GM23248 (cell line): ENCODE measurements at regions not wholly inside any gene's neighbourhood (a gene's known extent, or its start where the extent isn't known, plus 50 kb on each side); places are given as distances from the start of the nearest gene placed in this dataset.
"Not testable (repeated sequence)": the region's sequence is repeated elsewhere in the genome, so short reads cannot be mapped to it uniquely, and the experiment has no call there.

Source experiments
- DNase-seq: peaks from one replicate; pipeline ENCODE4 v3.0.0-alpha.2; 2015
- H2AFZ ChIP-seq: fragments of 200-600 bp; sonication (generic); 2 replicates; pipeline ENCODE4 v1.6.1; 2016; ENCODE audit warnings: antibody characterized with exemption
- H3F3A ChIP-seq: fragments of 200-600 bp; sonication (generic); 2 replicates; pipeline ENCODE4 v1.6.1; 2016; ENCODE audit warnings: mild to moderate bottlenecking, antibody characterized with exemption, mixed run types; ENCODE audit not compliant: insufficient read depth
- H3K27ac ChIP-seq: fragments of 200-600 bp; sonication (generic); 2 replicates; pipeline ENCODE4 v1.5.1; 2016; ENCODE audit warnings: mild to moderate bottlenecking
- H3K27me3 ChIP-seq: fragments of 200-600 bp; sonication (generic); replicated peaks from 2 replicates; pipeline ENCODE4 v1.6.1; 2016; ENCODE audit warnings: mild to moderate bottlenecking; ENCODE audit not compliant: insufficient read depth
- H3K36me3 ChIP-seq: fragments of 200-600 bp; sonication (generic); 2 replicates; pipeline ENCODE4 v1.6.1; 2016; ENCODE audit warnings: low read depth, mild to moderate bottlenecking
- H3K4me1 ChIP-seq: fragments of 200-600 bp; sonication (generic); 2 replicates; pipeline ENCODE4 v1.6.1; 2016; ENCODE audit warnings: mild to moderate bottlenecking; ENCODE audit not compliant: insufficient read depth
- H3K4me2 ChIP-seq: fragments of 200-600 bp; sonication (generic); one replicate; pipeline ENCODE4 v1.6.1; 2016; ENCODE audit warnings: mild to moderate bottlenecking; ENCODE audit not compliant: unreplicated experiment
- H3K4me3 ChIP-seq: fragments of 200-600 bp; sonication (generic); 2 replicates; pipeline ENCODE4 v1.5.1; 2016; ENCODE audit warnings: mild to moderate bottlenecking
- H3K79me2 ChIP-seq: fragments of 200-600 bp; sonication (generic); 2 replicates; pipeline ENCODE4 v1.6.1; 2016; ENCODE audit warnings: mild to moderate bottlenecking; ENCODE audit not compliant: insufficient read depth
- H3K9ac ChIP-seq: fragments of 200-600 bp; sonication (generic); 2 replicates; pipeline ENCODE4 v1.6.1; 2016; ENCODE audit warnings: mild to moderate bottlenecking
- H3K9me2 ChIP-seq: fragments of 200-600 bp; sonication (generic); 2 replicates; pipeline ENCODE4 v1.6.1; 2016; ENCODE audit warnings: mixed run types, mild to moderate bottlenecking, moderate library complexity; ENCODE audit not compliant: insufficient read depth
- H3K9me3 ChIP-seq: fragments of 200-600 bp; sonication (generic); one replicate; pipeline ENCODE4 v1.6.1; 2017; ENCODE audit warnings: low read depth
- H4K20me1 ChIP-seq: fragments of 200-600 bp; sonication (generic); 2 replicates; pipeline ENCODE4 v1.6.0; 2016; ENCODE audit not compliant: insufficient read depth
- WGBS, 2 experiments: methylation state at CpG; one replicate each; pipeline ENCODE4 v1.1.6; 2015 to 2017; ENCODE audit warnings: low lambda C conversion rate in 2 of 2, low coverage in 1 of 2; ENCODE audit errors: missing lambda C conversion rate in 2 of 2; 5-methylcytosine and 5-hydroxymethylcytosine counted together
- in situ Hi-C: fragments of 300-500 bp; cut with MboI; formaldehyde crosslinking; loops from 2 replicates; pipeline ENCODE4 v1.15.0; 2020

DNA sequence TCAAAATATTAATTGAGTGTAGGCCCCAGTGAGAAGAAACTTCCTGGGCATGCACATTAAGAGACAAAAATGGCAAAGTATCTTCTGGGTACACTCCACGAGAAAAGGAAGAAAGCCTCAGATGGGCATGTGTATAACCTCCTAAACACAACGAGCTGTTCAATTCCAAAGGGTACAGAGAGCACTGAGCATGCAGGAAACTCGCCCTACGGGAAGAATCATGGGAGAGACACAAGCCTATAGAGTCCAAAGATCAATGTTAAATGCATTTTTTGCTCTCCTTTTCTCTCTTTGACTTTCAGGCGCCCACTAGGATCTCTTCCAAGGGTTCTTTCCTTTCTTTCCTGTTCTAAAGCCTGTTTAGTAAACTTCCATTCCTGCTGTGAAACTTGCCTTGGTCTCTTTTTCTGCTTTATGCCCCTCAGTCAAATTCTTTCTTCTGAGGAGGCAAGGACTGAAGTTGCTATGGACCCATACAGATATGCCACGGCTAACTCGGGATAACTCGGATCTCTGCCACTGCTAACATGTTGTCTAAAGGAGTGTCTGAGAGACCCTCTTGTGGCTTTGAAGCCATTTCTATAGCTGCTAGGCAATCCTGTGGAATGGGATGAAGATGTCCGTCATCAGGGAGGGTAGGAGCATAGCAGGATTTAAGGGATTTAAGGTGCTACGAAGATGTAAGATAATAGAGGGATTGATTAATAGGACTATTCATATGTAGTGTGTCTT lies 99.5 kb upstream of the MTLN start:
- DNase-seq, H3K36me3 ChIP-seq, H3K79me2 ChIP-seq, H3K4me1 ChIP-seq, H3F3A ChIP-seq, H3K27me3 ChIP-seq, H2AFZ ChIP-seq, H4K20me1 ChIP-seq, H3K27ac ChIP-seq, H3K4me3 ChIP-seq, H3K4me2 ChIP-seq, in situ Hi-C loops, H3K9me3 ChIP-seq, H3K9ac ChIP-seq, H3K9me2 ChIP-seq: not testable (repeated sequence)
- WGBS, 2 experiments: 72 to 86% methylated on average over 4 of the region's 10 CpGs

DNA sequence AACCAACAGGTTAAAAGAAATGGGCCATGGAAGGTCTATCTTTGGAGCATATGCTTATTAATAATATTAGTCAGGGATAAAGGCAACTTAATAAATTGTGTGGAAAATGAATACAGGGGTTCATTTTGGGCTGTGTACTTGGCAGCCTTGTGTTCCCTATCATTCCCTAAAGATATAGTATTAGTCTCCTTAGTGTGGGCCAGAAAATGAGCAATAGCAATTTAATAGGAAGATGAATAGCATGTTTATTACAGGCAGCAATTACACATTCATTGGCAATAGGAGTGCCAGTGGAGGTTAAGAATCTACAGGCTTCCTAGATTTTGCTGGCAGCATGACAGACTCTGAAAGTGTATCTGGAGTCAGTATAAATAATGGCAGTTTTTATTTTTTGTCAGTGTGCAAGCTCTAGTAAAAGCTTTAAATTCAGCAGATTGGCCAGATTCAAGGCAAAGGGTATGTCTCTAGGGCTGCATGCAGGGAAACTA lies 98.7 kb upstream of the MTLN start:
- H3K27ac ChIP-seq, H3F3A ChIP-seq, H4K20me1 ChIP-seq, H3K4me2 ChIP-seq, H3K9me2 ChIP-seq, H3K79me2 ChIP-seq, H2AFZ ChIP-seq, in situ Hi-C loops, H3K9me3 ChIP-seq, H3K9ac ChIP-seq, DNase-seq, H3K4me3 ChIP-seq, H3K36me3 ChIP-seq, H3K27me3 ChIP-seq, H3K4me1 ChIP-seq: not testable (repeated sequence)

DNA sequence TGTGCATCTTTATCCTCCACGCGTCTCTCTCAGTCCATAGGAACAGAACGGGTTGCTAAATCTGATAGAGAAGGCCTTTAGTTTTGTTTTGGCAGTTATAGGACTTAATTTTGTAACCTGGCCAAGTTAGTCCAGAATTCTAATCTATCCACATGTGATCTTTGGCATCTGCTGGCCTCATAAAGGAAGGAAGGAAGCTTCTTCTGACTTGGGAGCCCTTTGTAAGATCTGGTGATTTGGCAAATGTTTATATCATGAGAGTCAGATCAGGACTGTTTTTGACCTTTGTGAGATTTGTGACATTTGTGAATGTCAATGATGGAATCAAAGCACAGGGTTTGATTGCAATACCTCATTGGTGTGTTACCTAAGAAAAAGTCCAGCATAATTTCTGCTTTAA lies 96.4 kb upstream of the MTLN start:
- H3K4me1 ChIP-seq, H3K27ac ChIP-seq, in situ Hi-C loops, DNase-seq, H3K9ac ChIP-seq, H3K36me3 ChIP-seq, H4K20me1 ChIP-seq, H3K27me3 ChIP-seq, H3F3A ChIP-seq, H3K79me2 ChIP-seq, H3K9me2 ChIP-seq, H2AFZ ChIP-seq, H3K4me2 ChIP-seq, H3K4me3 ChIP-seq, H3K9me3 ChIP-seq: not testable (repeated sequence)
- 97 to 100% methylated on average over 2 to 3 of the region's 3 CpGs for WGBS, 2 experiments

DNA sequence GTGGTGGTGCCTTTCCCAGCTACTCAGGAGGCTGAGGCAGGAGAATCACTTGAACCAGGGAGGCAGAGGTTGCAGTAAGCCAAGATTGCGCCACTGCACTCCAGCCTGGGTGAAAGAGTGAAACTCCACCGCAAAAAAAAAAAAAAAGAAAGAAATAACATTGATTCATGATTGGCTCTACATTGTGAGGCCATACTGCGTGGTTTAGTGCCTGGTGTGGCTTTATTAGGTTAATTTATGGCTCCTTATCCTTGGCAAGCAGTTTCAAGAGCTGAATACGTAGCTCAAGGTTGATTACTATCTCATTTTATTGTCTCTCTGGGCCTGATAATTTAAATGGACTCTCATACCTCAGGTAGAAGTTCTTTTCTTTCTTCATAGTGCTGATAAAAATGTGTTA lies 80.5 kb upstream of the MTLN start:
- H3K27ac ChIP-seq, H4K20me1 ChIP-seq, H3K9me3 ChIP-seq, H3K4me3 ChIP-seq, in situ Hi-C loops, H2AFZ ChIP-seq, H3K4me2 ChIP-seq, H3F3A ChIP-seq, H3K36me3 ChIP-seq, DNase-seq, H3K4me1 ChIP-seq, H3K9me2 ChIP-seq, H3K79me2 ChIP-seq, H3K9ac ChIP-seq, H3K27me3 ChIP-seq: not testable (repeated sequence)
- 56 to 59% methylated on average over 3 to 4 of the region's 4 CpGs for WGBS, 2 experiments

DNA sequence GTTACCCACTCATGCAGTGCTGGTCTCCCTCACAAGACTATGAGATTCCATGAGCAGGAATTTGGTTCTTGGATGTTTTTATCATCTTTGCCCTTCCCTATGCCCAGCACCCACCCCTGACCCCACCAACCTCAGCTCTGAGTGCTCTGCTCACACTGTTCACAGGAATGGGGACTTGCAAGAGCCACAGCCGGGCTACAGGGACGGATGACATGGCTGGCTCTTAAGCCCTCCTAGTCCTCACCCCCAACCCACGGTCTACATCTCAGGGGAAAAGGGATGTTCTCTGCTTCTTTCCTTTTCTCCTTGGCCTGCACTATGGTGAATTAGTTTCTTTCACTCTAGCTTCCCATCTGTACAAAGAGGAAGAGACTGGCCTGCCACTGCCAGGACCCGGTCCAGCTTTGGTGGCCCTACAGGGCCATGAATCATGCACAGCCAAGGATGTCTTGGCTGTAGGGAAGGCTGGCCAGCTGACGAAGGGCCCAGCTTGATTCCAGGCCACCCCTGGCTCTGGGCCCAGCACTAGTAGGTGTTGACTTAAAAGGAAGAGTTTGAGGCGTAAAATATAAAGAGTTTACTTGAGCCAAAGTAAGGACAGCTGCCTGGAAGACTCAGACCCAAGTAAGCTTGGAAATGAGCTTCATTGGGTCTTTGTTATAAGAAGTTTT lies 79.7 kb upstream of the MTLN start:
- in situ Hi-C loops, H3K9me2 ChIP-seq, DNase-seq, H4K20me1 ChIP-seq, H3K27me3 ChIP-seq, H3K4me1 ChIP-seq, H3K27ac ChIP-seq, H3K4me3 ChIP-seq, H3F3A ChIP-seq, H3K4me2 ChIP-seq, H3K9ac ChIP-seq, H3K79me2 ChIP-seq, H3K9me3 ChIP-seq, H3K36me3 ChIP-seq, H2AFZ ChIP-seq: not testable (repeated sequence)
- WGBS, 2 experiments: 68 to 72% methylated on average over 6 of the region's 6 CpGs

DNA sequence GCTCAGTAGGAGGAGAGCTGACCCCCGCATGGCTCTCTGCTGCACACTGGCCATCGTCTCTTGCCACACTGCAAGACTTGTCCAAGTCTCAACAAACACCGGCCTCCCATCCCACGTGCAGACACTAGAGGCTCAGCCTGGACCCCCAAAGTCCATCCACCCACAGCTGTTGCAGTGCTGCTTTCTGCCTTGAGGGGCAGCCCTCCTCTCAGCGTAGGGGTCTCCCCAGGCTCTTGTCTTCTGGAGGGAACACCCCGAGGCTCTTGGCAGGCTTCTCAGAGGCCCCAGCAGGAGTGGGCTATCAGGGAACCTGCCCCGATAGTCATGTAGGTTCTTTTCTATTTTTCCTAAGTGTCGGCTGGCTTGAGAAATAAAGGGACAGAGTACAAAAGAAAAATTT lies 75.5 kb upstream of the MTLN start:
- no CpG with 5 or more reads among the region's 8 CpGs for whole genome bisulfite sequencing, 2 experiments
- H3K9me2 ChIP-seq, H3K4me1 ChIP-seq, H4K20me1 ChIP-seq, H3K27me3 ChIP-seq, H3K4me2 ChIP-seq, H3K4me3 ChIP-seq, H3K9ac ChIP-seq, H3K36me3 ChIP-seq, H2AFZ ChIP-seq, H3K9me3 ChIP-seq, H3K27ac ChIP-seq, H3F3A ChIP-seq, in situ Hi-C loops, H3K79me2 ChIP-seq, DNase-seq: not testable (repeated sequence)

DNA sequence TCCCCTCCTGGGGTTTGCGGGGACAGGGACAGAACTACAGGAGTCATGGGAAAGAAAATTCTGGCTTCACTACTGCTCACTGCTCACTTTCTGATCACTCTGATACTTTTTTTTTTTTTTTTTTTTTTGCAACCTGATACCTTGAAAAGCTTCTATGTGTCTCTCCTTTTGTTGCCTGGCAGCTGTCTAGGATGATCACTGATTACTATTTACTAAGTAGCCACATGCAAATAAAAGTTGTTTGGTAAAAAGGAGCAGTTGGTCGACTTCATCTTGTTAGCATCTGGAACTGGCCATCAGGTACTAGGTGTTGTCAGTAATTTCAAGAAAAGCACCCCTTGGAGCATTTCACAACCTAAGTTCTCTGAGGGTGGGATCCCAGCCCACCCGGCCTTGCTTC lies 74.9 kb upstream of the MTLN start:
- WGBS, 2 experiments: no CpG with 5 or more reads among the region's 3 CpGs
- H3K36me3 ChIP-seq, H3K9ac ChIP-seq, H3K4me2 ChIP-seq, H3F3A ChIP-seq, H3K79me2 ChIP-seq, H3K4me3 ChIP-seq, DNase-seq, H3K9me3 ChIP-seq, H3K9me2 ChIP-seq, H4K20me1 ChIP-seq, H3K27ac ChIP-seq, H3K4me1 ChIP-seq, in situ Hi-C loops, H3K27me3 ChIP-seq, H2AFZ ChIP-seq: not testable (repeated sequence)

DNA sequence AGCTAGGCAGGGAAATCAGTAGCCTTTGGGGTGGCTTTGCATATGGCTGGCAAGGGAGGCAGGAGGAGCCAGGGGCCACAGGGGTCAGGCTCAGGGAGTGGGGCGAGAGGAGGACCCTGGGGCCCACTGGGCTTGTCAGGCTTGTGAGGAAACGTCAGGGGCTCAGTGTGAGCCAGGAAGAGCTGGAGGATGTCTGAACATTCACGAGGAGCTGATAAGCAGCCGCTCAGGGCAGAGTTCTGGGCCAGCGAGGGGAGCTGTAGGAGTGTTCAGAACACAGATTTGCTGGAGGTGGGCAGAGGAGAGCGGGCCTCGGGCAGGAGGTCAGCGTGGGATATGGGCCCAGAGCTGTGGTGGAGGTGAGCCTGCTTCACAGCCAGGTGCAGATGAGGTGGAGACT lies 72.7 kb upstream of the MTLN start:
- H3K27ac ChIP-seq, DNase-seq, H3K9me2 ChIP-seq, H4K20me1 ChIP-seq, H3K79me2 ChIP-seq, H3K27me3 ChIP-seq, H3K36me3 ChIP-seq, H3K4me2 ChIP-seq, H2AFZ ChIP-seq, H3K4me1 ChIP-seq, in situ Hi-C loops, H3K9ac ChIP-seq, H3F3A ChIP-seq, H3K9me3 ChIP-seq, H3K4me3 ChIP-seq: not testable (repeated sequence)
- WGBS, 2 experiments: no CpG with 5 or more reads among the region's 8 CpGs
